ENCODE measurements at regions not wholly inside any gene's neighbourhood (a gene's known extent, or its start where the extent isn't known, plus 50 kb on each side); places are given as distances from the start of the nearest gene placed in this dataset.

GRCh38 chr7:155237730-155238129 is 59.9 kb upstream of the INSIG1 start:
- no peak for TF ChIP-seq CTCF (IDR thresholded peaks at IDR 0.05; ENCODE audit: low read depth, low read length)
- no peak for TF ChIP-seq EZH2phosphoT487 (IDR thresholded peaks at IDR 0.05; ENCODE audit: low read depth)

All from OCI-LY3 (cell line).